ENCODE measurements at regions not wholly inside any gene's neighbourhood (a gene's known extent, or its start where the extent isn't known, plus 50 kb on each side); places are given as distances from the start of the nearest gene placed in this dataset.

DNA sequence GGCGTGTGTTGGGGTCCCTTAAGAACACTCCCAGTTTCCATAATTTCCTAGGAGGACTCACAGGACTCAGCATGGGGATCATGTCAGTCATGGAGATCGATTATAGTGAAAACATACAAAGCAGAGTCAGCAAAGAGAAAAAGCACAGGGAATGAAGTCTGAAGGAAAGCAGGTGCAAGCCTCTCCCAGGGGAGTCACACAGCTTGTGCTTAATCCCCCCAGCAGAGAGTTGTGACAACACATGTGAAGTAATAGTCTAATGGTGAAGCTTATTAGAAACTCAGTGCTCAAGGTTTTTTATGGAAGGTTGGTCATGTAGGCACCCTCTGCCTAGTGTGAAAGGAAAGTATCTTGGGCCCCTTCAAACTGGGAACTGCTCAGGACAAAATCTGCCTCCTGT lies 149.0 kb upstream of the SEL1L start:
- Histone ChIP-seq H3K4me2 (ENCODE audit: insufficient read depth, low read length) (no peak overlapping the region), H3K9me1 (replicated peaks; ENCODE audit: control insufficient read depth, extremely low read depth, insufficient read depth, low read length) (no peaks in the 10 kb centered on the region), H3K4me3 (replicated peaks in 1 of 3; ENCODE audit: insufficient read depth in 1 of 3, low read depth in 1 of 3, low read length in 3 of 3) (no peak overlapping the region), H3K79me2 (ENCODE audit: control insufficient read depth, insufficient read depth, low read length) (no peaks in the 10 kb centered on the region), H3K9ac (replicated peaks; ENCODE audit: extremely low read depth, insufficient read depth, low read length) (no peak overlapping the region), H3K27ac (ENCODE audit: insufficient read depth, low read depth, low read length) (no peak overlapping the region), H3K4me1 (ENCODE audit: control insufficient read depth, extremely low read depth, insufficient read depth, low read length) (no peaks in the 10 kb centered on the region), H3K36me3 (ENCODE audit: control insufficient read depth in 2 of 2, extremely low read depth in 1 of 2, insufficient read depth in 2 of 2, low read length in 2 of 2) (no peaks in the 10 kb centered on the region), H2AFZ (ENCODE audit: low read depth, low read length) (no peak overlapping the region), H3K9me3 (replicated peaks; ENCODE audit: control insufficient read depth, insufficient read depth, low read length) (peaks cover 2% of the 10 kb centered on the region), H4K20me1 (replicated peaks; ENCODE audit: control insufficient read depth, extremely low read depth, insufficient read depth, low read length) (no peaks in the 10 kb centered on the region), H3K27me3 (ENCODE audit: control insufficient read depth in 2 of 2, insufficient read depth in 2 of 2, low read length in 2 of 2) (no peaks in the 10 kb centered on the region)
- FAIRE-seq (no peak), DNase-seq (ENCODE audit: low read depth, low spot score) (no peak)
- dilution Hi-C loops (cut with MboI; ENCODE audit: extremely low pct_ligation_motif_present, low sequenced_read_pairs) (no loop called here), intact Hi-C loops (cut with micrococcal nuclease) (no loop called here)
- ChIA-PET POLR2A (no interaction called here), CTCF (no interaction called here)
- BruUV-seq (replicated peaks) = no TSS peak
- TF ChIP-seq, protein P1, sequence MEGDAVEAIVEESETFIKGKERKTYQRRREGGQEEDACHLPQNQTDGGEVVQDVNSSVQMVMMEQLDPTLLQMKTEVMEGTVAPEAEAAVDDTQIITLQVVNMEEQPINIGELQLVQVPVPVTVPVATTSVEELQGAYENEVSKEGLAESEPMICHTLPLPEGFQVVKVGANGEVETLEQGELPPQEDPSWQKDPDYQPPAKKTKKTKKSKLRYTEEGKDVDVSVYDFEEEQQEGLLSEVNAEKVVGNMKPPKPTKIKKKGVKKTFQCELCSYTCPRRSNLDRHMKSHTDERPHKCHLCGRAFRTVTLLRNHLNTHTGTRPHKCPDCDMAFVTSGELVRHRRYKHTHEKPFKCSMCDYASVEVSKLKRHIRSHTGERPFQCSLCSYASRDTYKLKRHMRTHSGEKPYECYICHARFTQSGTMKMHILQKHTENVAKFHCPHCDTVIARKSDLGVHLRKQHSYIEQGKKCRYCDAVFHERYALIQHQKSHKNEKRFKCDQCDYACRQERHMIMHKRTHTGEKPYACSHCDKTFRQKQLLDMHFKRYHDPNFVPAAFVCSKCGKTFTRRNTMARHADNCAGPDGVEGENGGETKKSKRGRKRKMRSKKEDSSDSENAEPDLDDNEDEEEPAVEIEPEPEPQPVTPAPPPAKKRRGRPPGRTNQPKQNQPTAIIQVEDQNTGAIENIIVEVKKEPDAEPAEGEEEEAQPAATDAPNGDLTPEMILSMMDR (IDR thresholded peaks at IDR 0.05; ENCODE audit: extremely low read depth in 1 of 2, insufficient read depth in 1 of 2, low read depth in 1 of 2, low read length in 2 of 2) = no peak
- TF ChIP-seq JUN (IDR thresholded peaks at IDR 0.05; ENCODE audit: borderline replicate concordance, insufficient read depth, insufficient read length, low read depth) = no peak
- TF ChIP-seq FOS (IDR thresholded peaks at IDR 0.05; ENCODE audit: borderline replicate concordance, insufficient read depth, low read length) = no peak

DNA sequence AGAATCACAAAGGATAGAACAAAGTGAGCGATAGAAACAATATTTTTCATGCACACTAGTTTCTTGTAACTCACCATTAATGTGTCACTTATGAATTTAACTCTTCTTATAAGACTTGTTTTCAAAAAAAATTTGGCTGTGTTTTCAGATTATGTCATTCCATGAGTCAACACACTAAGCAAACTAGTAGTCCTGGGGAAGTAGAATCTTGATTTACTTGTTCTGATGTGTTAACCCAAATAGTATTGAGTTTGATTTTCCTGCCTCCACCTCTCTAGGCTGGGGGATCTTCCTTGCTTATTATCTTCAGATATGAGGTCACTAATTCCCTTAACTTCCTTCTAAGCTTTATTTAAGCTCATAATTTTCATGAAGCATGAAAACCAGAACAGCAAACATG lies 151.0 kb upstream of the SEL1L start:
- H3K36me3 ChIP-seq (ENCODE audit: control insufficient read depth in 2 of 2, extremely low read depth in 1 of 2, insufficient read depth in 2 of 2, low read length in 2 of 2) = no peaks in the 10 kb centered on the region
- ChIA-PET CTCF (no interaction called here), POLR2A (no interaction called here)
- no TSS peak for BruUV-seq (replicated peaks)
- dilution Hi-C loops (cut with MboI; ENCODE audit: extremely low pct_ligation_motif_present, low sequenced_read_pairs) (no loop called here), intact Hi-C loops (cut with micrococcal nuclease) (no loop called here)
- no peaks in the 10 kb centered on the region for H3K4me1 ChIP-seq (ENCODE audit: control insufficient read depth, extremely low read depth, insufficient read depth, low read length)
- H3K9ac ChIP-seq (replicated peaks; ENCODE audit: extremely low read depth, insufficient read depth, low read length) = no peak overlapping the region
- H3K27ac ChIP-seq (ENCODE audit: insufficient read depth, low read depth, low read length) = no peak overlapping the region
- no peaks in the 10 kb centered on the region for H3K79me2 ChIP-seq (ENCODE audit: control insufficient read depth, insufficient read depth, low read length)
- no peaks in the 10 kb centered on the region for H3K27me3 ChIP-seq (ENCODE audit: control insufficient read depth in 2 of 2, insufficient read depth in 2 of 2, low read length in 2 of 2)
- no peak overlapping the region for H3K4me3 ChIP-seq (replicated peaks in 1 of 3; ENCODE audit: insufficient read depth in 1 of 3, low read depth in 1 of 3, low read length in 3 of 3)
- no peak overlapping the region for H2AFZ ChIP-seq (ENCODE audit: low read depth, low read length)
- TF ChIP-seq MYC (IDR thresholded peaks at IDR 0.05; ENCODE audit: low read depth, low read length) = no peak
- TF ChIP-seq POLR2A (IDR thresholded peaks at IDR 0.05; ENCODE audit: low read depth, low read length) = no peak
- TF ChIP-seq, protein P2, sequence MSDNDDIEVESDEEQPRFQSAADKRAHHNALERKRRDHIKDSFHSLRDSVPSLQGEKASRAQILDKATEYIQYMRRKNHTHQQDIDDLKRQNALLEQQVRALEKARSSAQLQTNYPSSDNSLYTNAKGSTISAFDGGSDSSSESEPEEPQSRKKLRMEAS (IDR thresholded peaks at IDR 0.05; ENCODE audit: insufficient read depth, insufficient read length) = no peak
- no peak for TF ChIP-seq POLR2AphosphoS5 (IDR thresholded peaks at IDR 0.05; ENCODE audit: insufficient read depth, low read depth, low read length)
- no peak for TF ChIP-seq FOS (IDR thresholded peaks at IDR 0.05; ENCODE audit: borderline replicate concordance, insufficient read depth, low read length)
- no peak for TF ChIP-seq GATA2 (IDR thresholded peaks at IDR 0.05; ENCODE audit: insufficient read depth, insufficient read length, low read depth, low read length)
- TF ChIP-seq JUN (IDR thresholded peaks at IDR 0.05; ENCODE audit: borderline replicate concordance, insufficient read depth, insufficient read length, low read depth) = no peak
- DNase-seq (ENCODE audit: low read depth, low spot score) = no peak
- H3K9me1 ChIP-seq (replicated peaks; ENCODE audit: control insufficient read depth, extremely low read depth, insufficient read depth, low read length) = no peaks in the 10 kb centered on the region
- H4K20me1 ChIP-seq (replicated peaks; ENCODE audit: control insufficient read depth, extremely low read depth, insufficient read depth, low read length) = no peaks in the 10 kb centered on the region
- H3K4me2 ChIP-seq (ENCODE audit: insufficient read depth, low read length) = no peak overlapping the region
- H3K9me3 ChIP-seq (replicated peaks; ENCODE audit: control insufficient read depth, insufficient read depth, low read length) = peaks cover 2% of the 10 kb centered on the region
- no peak for FAIRE-seq
